Smooth muscle cell (in vitro differentiated cells): ENCODE measurements at regions not wholly inside any gene's neighbourhood (a gene's known extent, or its start where the extent isn't known, plus 50 kb on each side); places are given as distances from the start of the nearest gene placed in this dataset.

ENCODE experiments used
- DNase-seq: peaks from one replicate; lab custom pipeline; 2025; ENCODE audit not compliant: unreplicated experiment; lab: John Stamatoyannopoulos, UW
- H2AFZ ChIP-seq: fragments of 200-600 bp; sonication (generic); 2 replicates; pipeline ENCODE4 v1.6.0; 2016; ENCODE audit warnings: antibody characterized with exemption, low read depth, mild to moderate bottlenecking
- H3F3A ChIP-seq: fragments of 200-600 bp; sonication (generic); 2 replicates; pipeline ENCODE4 v1.6.0; 2017; ENCODE audit warnings: antibody characterized with exemption, low read depth
- H3K27ac ChIP-seq: fragments of 200-600 bp; sonication (generic); 2 replicates; pipeline ENCODE4 v1.5.1; 2016; ENCODE audit warnings: low read depth, mild to moderate bottlenecking
- H3K27me3 ChIP-seq: fragments of 200-600 bp; sonication (generic); 2 replicates; pipeline ENCODE4 v1.6.1; 2016; ENCODE audit warnings: low read depth, mild to moderate bottlenecking
- H3K36me3 ChIP-seq: fragments of 200-600 bp; sonication (generic); 2 replicates; pipeline ENCODE4 v1.5.1; 2016; ENCODE audit warnings: low read depth
- H3K4me1 ChIP-seq: fragments of 200-600 bp; sonication (generic); 2 replicates; pipeline ENCODE4 v1.5.1; 2016; ENCODE audit warnings: low read depth
- H3K4me2 ChIP-seq: fragments of 200-600 bp; sonication (generic); 2 replicates; pipeline ENCODE4 v1.6.0; 2016; ENCODE audit warnings: mild to moderate bottlenecking
- H3K4me3 ChIP-seq: fragments of 200-600 bp; sonication (generic); 2 replicates; pipeline ENCODE4 v1.5.1; 2016; ENCODE audit warnings: mild to moderate bottlenecking
- H3K79me2 ChIP-seq: fragments of 200-600 bp; sonication (generic); 2 replicates; pipeline ENCODE4 v1.6.0; 2016; ENCODE audit warnings: low read depth, mild to moderate bottlenecking
- H3K9ac ChIP-seq: fragments of 200-600 bp; sonication (generic); 2 replicates; pipeline ENCODE4 v1.6.0; 2016; ENCODE audit warnings: low read depth
- H3K9me3 ChIP-seq: fragments of 200-600 bp; sonication (generic); replicated peaks from 2 replicates; pipeline ENCODE4 v1.5.1; 2016; ENCODE audit warnings: low read depth
- H4K20me1 ChIP-seq: fragments of 200-600 bp; sonication (generic); 2 replicates; pipeline ENCODE4 v1.6.0; 2016; ENCODE audit warnings: low read depth
- WGBS: methylation state at CpG from one replicate; pipeline ENCODE4 v1.1.7; 2016; ENCODE audit warnings: low lambda C conversion rate; 5-methylcytosine and 5-hydroxymethylcytosine counted together
- TF ChIP-seq, protein P1 (sequence below): fragments of 200-600 bp; sonication (generic); IDR thresholded peaks from 2 replicates; pipeline ENCODE4 v1.5.1; 2017; ENCODE audit warnings: borderline replicate concordance, mild to moderate bottlenecking, antibody characterized with exemption; ENCODE audit not compliant: insufficient read depth, poor library complexity, severe bottlenecking

DNA sequence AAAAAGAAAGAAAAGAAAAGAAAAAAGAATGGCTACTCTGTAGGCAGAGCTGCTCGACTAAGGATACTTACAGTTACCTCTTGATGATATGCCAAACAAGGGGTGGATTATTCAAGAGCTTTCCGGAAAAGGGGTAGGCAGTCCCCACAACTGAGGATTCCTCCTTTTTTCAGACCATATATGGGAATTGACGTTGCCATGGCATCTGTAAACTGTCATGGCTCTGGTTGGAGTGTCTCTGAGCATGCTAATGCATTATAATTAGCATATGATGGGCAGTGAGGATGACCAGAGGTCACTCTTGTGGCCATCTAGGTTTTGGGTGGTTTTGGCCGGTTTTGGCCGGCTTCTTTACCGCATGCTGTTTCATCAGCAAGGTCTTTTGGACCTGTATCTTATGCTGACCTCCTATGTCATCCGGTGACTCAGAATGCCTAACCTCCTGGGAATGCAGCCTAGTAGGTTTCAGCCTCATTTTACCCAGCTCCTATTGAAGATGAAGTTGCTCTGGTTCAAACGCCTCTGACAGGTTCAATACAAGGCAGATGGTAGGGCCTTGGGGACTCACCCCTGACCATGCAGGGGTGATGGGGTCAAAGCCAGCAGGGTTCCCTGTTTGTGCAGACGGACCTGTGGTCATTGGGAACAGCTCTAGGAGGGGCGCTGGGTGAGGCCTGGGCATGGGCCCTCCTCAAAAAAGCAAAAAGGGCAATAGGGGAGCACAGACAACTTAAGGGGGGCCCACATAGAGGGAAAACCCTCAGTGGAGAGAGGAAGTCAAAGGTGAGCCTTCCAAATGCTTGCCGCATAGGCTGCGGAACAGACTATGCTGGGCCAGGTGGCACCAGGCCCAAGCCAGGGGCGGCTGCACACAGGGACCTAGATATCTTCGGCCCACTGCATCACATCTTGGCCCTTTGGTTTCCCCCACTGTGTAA is 251.2 kb upstream of the RAB6C start:
- no peak overlapping the region for H3K4me2 ChIP-seq
- no peaks in the 10 kb centered on the region for H3K27me3 ChIP-seq
- no peaks in the 10 kb centered on the region for H3F3A ChIP-seq
- H3K79me2 ChIP-seq, result no peaks in the 10 kb centered on the region
- 83% methylated on average over 14 of the region's 14 CpGs for WGBS
- no peaks in the 10 kb centered on the region for H3K9me3 ChIP-seq
- no peak overlapping the region for H3K9ac ChIP-seq
- no peaks in the 10 kb centered on the region for H3K36me3 ChIP-seq
- H3K27ac ChIP-seq, result no peak overlapping the region
- TF ChIP-seq, protein P1, sequence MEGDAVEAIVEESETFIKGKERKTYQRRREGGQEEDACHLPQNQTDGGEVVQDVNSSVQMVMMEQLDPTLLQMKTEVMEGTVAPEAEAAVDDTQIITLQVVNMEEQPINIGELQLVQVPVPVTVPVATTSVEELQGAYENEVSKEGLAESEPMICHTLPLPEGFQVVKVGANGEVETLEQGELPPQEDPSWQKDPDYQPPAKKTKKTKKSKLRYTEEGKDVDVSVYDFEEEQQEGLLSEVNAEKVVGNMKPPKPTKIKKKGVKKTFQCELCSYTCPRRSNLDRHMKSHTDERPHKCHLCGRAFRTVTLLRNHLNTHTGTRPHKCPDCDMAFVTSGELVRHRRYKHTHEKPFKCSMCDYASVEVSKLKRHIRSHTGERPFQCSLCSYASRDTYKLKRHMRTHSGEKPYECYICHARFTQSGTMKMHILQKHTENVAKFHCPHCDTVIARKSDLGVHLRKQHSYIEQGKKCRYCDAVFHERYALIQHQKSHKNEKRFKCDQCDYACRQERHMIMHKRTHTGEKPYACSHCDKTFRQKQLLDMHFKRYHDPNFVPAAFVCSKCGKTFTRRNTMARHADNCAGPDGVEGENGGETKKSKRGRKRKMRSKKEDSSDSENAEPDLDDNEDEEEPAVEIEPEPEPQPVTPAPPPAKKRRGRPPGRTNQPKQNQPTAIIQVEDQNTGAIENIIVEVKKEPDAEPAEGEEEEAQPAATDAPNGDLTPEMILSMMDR, result no peak
- no peaks in the 10 kb centered on the region for H4K20me1 ChIP-seq
- H3K4me1 ChIP-seq, result no peaks in the 10 kb centered on the region
- DNase-seq, result no peak
- no peak overlapping the region for H3K4me3 ChIP-seq
- no peak overlapping the region for H2AFZ ChIP-seq

DNA sequence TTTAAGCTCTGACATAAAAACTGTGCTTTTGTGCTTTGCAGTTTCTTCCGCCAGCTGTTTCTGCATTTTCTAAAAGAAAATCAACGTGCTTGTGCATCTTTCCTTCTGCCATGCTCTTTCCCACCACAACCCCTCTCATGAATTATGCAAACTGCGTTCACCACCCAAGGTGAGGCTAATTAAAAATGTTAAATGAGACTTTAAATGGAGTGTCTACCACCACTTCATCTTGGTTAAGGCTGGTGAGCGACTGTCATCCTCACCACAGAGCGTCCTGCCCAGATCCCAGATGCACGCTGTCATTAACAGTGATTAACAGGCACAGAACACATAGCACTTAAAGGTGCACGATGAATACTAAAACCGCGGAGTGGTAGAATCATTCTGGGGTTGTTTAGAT is 250.5 kb upstream of the RAB6C start:
- H3K4me2 ChIP-seq, result no peak overlapping the region
- WGBS, result 89% methylated on average over 9 of the region's 9 CpGs

DNA sequence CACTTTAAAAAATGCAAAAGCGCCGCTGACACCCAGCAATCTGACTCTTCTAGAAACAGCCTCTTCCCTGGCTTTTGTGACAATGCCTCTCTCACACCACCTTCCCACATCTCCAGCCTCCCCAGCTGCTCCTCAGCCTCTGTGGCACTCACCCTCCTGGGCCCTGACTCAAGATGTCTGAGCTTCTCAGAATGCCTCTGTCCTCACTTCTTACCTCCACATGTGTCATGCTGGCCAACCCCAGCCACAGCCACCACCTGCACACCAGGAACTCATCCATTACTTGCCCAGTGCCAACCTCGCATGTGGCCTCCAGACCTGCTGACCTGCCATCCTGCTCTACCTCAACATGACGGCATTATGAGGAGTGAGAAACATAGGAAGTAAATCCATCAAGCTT is 249.8 kb upstream of the RAB6C start:
- Histone ChIP-seq H3K79me2 (no peaks in the 10 kb centered on the region), H3K27ac (no peak overlapping the region), H3K27me3 (no peaks in the 10 kb centered on the region), H3K4me3 (no peak overlapping the region), H3K4me1 (no peaks in the 10 kb centered on the region), H3K9ac (no peak overlapping the region), H4K20me1 (no peaks in the 10 kb centered on the region), H3F3A (no peaks in the 10 kb centered on the region), H3K36me3 (no peaks in the 10 kb centered on the region), H2AFZ (no peak overlapping the region), H3K9me3 (no peaks in the 10 kb centered on the region), H3K4me2 (no peak overlapping the region)
- no peak for DNase-seq
- TF ChIP-seq, protein P1, result no peak
- 96% methylated on average over 4 of the region's 4 CpGs for WGBS

More for the DNA sequence above, 250.5 kb upstream of the RAB6C start:
- Histone ChIP-seq H3K36me3 (no peaks in the 10 kb centered on the region), H3K9me3 (no peaks in the 10 kb centered on the region), H2AFZ (no peak overlapping the region), H3K4me3 (no peak overlapping the region), H3K27me3 (no peaks in the 10 kb centered on the region), H4K20me1 (no peaks in the 10 kb centered on the region), H3K4me1 (no peaks in the 10 kb centered on the region), H3K27ac (no peak overlapping the region), H3F3A (no peaks in the 10 kb centered on the region), H3K79me2 (no peaks in the 10 kb centered on the region), H3K9ac (no peak overlapping the region)
- TF ChIP-seq, protein P1, result no peak
- no peak for DNase-seq
